GM23248 (cell line): ENCODE measurements at regions not wholly inside any gene's neighbourhood (a gene's known extent, or its start where the extent isn't known, plus 50 kb on each side); places are given as distances from the start of the nearest gene placed in this dataset.

Source experiments
- DNase-seq: peaks from one replicate; pipeline ENCODE4 v3.0.0-alpha.2; 2015
- H2AFZ ChIP-seq: fragments of 200-600 bp; sonication (generic); 2 replicates; pipeline ENCODE4 v1.6.1; 2016; ENCODE audit warnings: antibody characterized with exemption
- H3F3A ChIP-seq: fragments of 200-600 bp; sonication (generic); 2 replicates; pipeline ENCODE4 v1.6.1; 2016; ENCODE audit warnings: mild to moderate bottlenecking, antibody characterized with exemption, mixed run types; ENCODE audit not compliant: insufficient read depth
- H3K27ac ChIP-seq: fragments of 200-600 bp; sonication (generic); 2 replicates; pipeline ENCODE4 v1.5.1; 2016; ENCODE audit warnings: mild to moderate bottlenecking
- H3K27me3 ChIP-seq: fragments of 200-600 bp; sonication (generic); replicated peaks from 2 replicates; pipeline ENCODE4 v1.6.1; 2016; ENCODE audit warnings: mild to moderate bottlenecking; ENCODE audit not compliant: insufficient read depth
- H3K36me3 ChIP-seq: fragments of 200-600 bp; sonication (generic); 2 replicates; pipeline ENCODE4 v1.6.1; 2016; ENCODE audit warnings: low read depth, mild to moderate bottlenecking
- H3K4me1 ChIP-seq: fragments of 200-600 bp; sonication (generic); 2 replicates; pipeline ENCODE4 v1.6.1; 2016; ENCODE audit warnings: mild to moderate bottlenecking; ENCODE audit not compliant: insufficient read depth
- H3K4me2 ChIP-seq: fragments of 200-600 bp; sonication (generic); one replicate; pipeline ENCODE4 v1.6.1; 2016; ENCODE audit warnings: mild to moderate bottlenecking; ENCODE audit not compliant: unreplicated experiment
- H3K4me3 ChIP-seq: fragments of 200-600 bp; sonication (generic); 2 replicates; pipeline ENCODE4 v1.5.1; 2016; ENCODE audit warnings: mild to moderate bottlenecking
- H3K79me2 ChIP-seq: fragments of 200-600 bp; sonication (generic); 2 replicates; pipeline ENCODE4 v1.6.1; 2016; ENCODE audit warnings: mild to moderate bottlenecking; ENCODE audit not compliant: insufficient read depth
- H3K9ac ChIP-seq: fragments of 200-600 bp; sonication (generic); 2 replicates; pipeline ENCODE4 v1.6.1; 2016; ENCODE audit warnings: mild to moderate bottlenecking
- H3K9me2 ChIP-seq: fragments of 200-600 bp; sonication (generic); 2 replicates; pipeline ENCODE4 v1.6.1; 2016; ENCODE audit warnings: mixed run types, mild to moderate bottlenecking, moderate library complexity; ENCODE audit not compliant: insufficient read depth
- H3K9me3 ChIP-seq: fragments of 200-600 bp; sonication (generic); one replicate; pipeline ENCODE4 v1.6.1; 2017; ENCODE audit warnings: low read depth
- H4K20me1 ChIP-seq: fragments of 200-600 bp; sonication (generic); 2 replicates; pipeline ENCODE4 v1.6.0; 2016; ENCODE audit not compliant: insufficient read depth
- EZH2 ChIP-seq: fragments of 200-600 bp; sonication (generic); IDR thresholded peaks from 2 replicates; pipeline ENCODE4 v1.6.1; 2018; ENCODE audit warnings: antibody characterized with exemption, mild to moderate bottlenecking; ENCODE audit not compliant: insufficient read depth, poor library complexity, severe bottlenecking
- EZH2phosphoT487 ChIP-seq: fragments of 200-600 bp; sonication (generic); IDR thresholded peaks from 2 replicates; pipeline ENCODE4 v1.6.1; 2018; ENCODE audit warnings: antibody characterized with exemption, moderate library complexity, mild to moderate bottlenecking, low read depth; ENCODE audit not compliant: insufficient read depth
- WGBS, 2 experiments: methylation state at CpG; one replicate each; pipeline ENCODE4 v1.1.6; 2015 to 2017; ENCODE audit warnings: low lambda C conversion rate in 2 of 2, low coverage in 1 of 2; ENCODE audit errors: missing lambda C conversion rate in 2 of 2; 5-methylcytosine and 5-hydroxymethylcytosine counted together
- in situ Hi-C: fragments of 300-500 bp; cut with MboI; formaldehyde crosslinking; loops from 2 replicates; pipeline ENCODE4 v1.15.0; 2020

- Histone ChIP-seq H3K4me2 (peak overlapping the region; percentile 43), H3K27me3 (no peaks in the 10 kb centered on the region), H3F3A (peaks cover 23% of the 10 kb centered on the region), H2AFZ (0 out of 2 replicates have a peak overlapping the region, but pooled peaks have one; percentile 34), H3K9ac (no peak overlapping the region), H3K9me2 (no peaks in the 10 kb centered on the region), H3K27ac (peak overlapping the region; percentile 49), H3K79me2 (no peaks in the 10 kb centered on the region), H3K36me3 (no peaks in the 10 kb centered on the region), H3K4me1 (peaks cover 40% of the 10 kb centered on the region), H4K20me1 (no peaks in the 10 kb centered on the region), H3K9me3 (no peaks in the 10 kb centered on the region), H3K4me3 (no peak overlapping the region)
- no peak for TF ChIP-seq EZH2
- no peak for TF ChIP-seq EZH2phosphoT487
- 96 to 98% methylated on average over 9 of the region's 9 CpGs for WGBS, 2 experiments
- in situ Hi-C loops = no loop called here
- DNase-seq = no peak
Observed at GRCh38 chr6:44036699-44037101, 90.6 kb downstream of the MRPL14 start.

GRCh38 chr6:44036196-44036595, 91.1 kb downstream of the MRPL14 start:
- Histone ChIP-seq H3K27ac (peak overlapping the region; percentile 49), H3K9ac (no peak overlapping the region), H3K36me3 (no peaks in the 10 kb centered on the region), H3K9me3 (no peaks in the 10 kb centered on the region), H3K9me2 (no peaks in the 10 kb centered on the region), H3K4me2 (peak overlapping the region; percentile 43), H2AFZ (peak overlapping the region; percentile 34; the same call in 1 of the 2 replicates), H3K27me3 (no peaks in the 10 kb centered on the region), H4K20me1 (no peaks in the 10 kb centered on the region), H3K4me1 (peaks cover 37% of the 10 kb centered on the region), H3K79me2 (no peaks in the 10 kb centered on the region), H3F3A (peaks cover 22% of the 10 kb centered on the region), H3K4me3 (no peak overlapping the region)
- in situ Hi-C loops = no loop called here
- DNase-seq = peak; percentile 57
- TF ChIP-seq EZH2 = no peak
- no peak for TF ChIP-seq EZH2phosphoT487
- WGBS, 2 experiments = 66 to 85% methylated on average over 2 of the region's 2 CpGs

GRCh38 chr6:44035621-44036020, 91.6 kb downstream of the MRPL14 start:
- Histone ChIP-seq H3K9me2 (no peaks in the 10 kb centered on the region), H3K27me3 (no peaks in the 10 kb centered on the region), H3K36me3 (no peaks in the 10 kb centered on the region), H3K27ac (peak overlapping the region; percentile 49), H4K20me1 (no peaks in the 10 kb centered on the region), H3K4me2 (no peak overlapping the region), H2AFZ (peak overlapping the region; percentile 34; the same call in 1 of the 2 replicates), H3K4me3 (no peak overlapping the region), H3K79me2 (no peaks in the 10 kb centered on the region), H3K9ac (no peak overlapping the region), H3K4me1 (peaks cover 31% of the 10 kb centered on the region), H3F3A (peaks cover 22% of the 10 kb centered on the region), H3K9me3 (no peaks in the 10 kb centered on the region)
- peak; percentile 70 for DNase-seq
- no peak for TF ChIP-seq EZH2phosphoT487
- in situ Hi-C loops = no loop called here
- WGBS, 2 experiments = 57 to 60% methylated on average over 3 of the region's 3 CpGs

GRCh38 chr6:44034931-44035345, 92.3 kb downstream of the MRPL14 start:
- in situ Hi-C loops = no loop called here

GRCh38 chr6:44034391-44034861, 92.8 kb downstream of the MRPL14 start:
- Histone ChIP-seq H3K36me3 (no peaks in the 10 kb centered on the region), H3K9ac (no peak overlapping the region), H4K20me1 (no peaks in the 10 kb centered on the region), H3F3A (peaks cover 31% of the 10 kb centered on the region), H3K4me3 (no peak overlapping the region), H3K4me2 (no peak overlapping the region), H3K27ac (no peak overlapping the region), H3K9me3 (no peaks in the 10 kb centered on the region), H3K9me2 (no peaks in the 10 kb centered on the region), H3K79me2 (no peaks in the 10 kb centered on the region), H3K27me3 (no peaks in the 10 kb centered on the region), H2AFZ (no peak overlapping the region), H3K4me1 (peaks cover 29% of the 10 kb centered on the region)
- no peak for DNase-seq
- WGBS, 2 experiments = 46 to 60% methylated on average over 4 of the region's 4 CpGs
- no peak for TF ChIP-seq EZH2
- no peak for TF ChIP-seq EZH2phosphoT487
- in situ Hi-C loops = no loop called here

More at GRCh38 chr6:44034931-44035345, 92.3 kb downstream of the MRPL14 start:
- Histone ChIP-seq H3K27ac (peak overlapping the region; percentile 49; the same call in 1 of the 2 replicates), H3K79me2 (no peaks in the 10 kb centered on the region), H3K4me3 (no peak overlapping the region), H3K4me1 (peaks cover 27% of the 10 kb centered on the region), H3K4me2 (no peak overlapping the region), H3K27me3 (no peaks in the 10 kb centered on the region), H2AFZ (no peak overlapping the region), H3K9me3 (no peaks in the 10 kb centered on the region), H3K9me2 (no peaks in the 10 kb centered on the region), H4K20me1 (no peaks in the 10 kb centered on the region), H3K9ac (no peak overlapping the region), H3K36me3 (no peaks in the 10 kb centered on the region), H3F3A (peaks cover 27% of the 10 kb centered on the region)
- no peak for TF ChIP-seq EZH2phosphoT487
- TF ChIP-seq EZH2 = no peak
- DNase-seq = no peak
- WGBS, 2 experiments = 92 to 96% methylated on average over 3 of the region's 3 CpGs
